Natural killer cell (primary cell): ENCODE measurements at regions not wholly inside any gene's neighbourhood (a gene's known extent, or its start where the extent isn't known, plus 50 kb on each side); places are given as distances from the start of the nearest gene placed in this dataset.

Source experiments
- ATAC-seq, 3 donors: fragments of 150-1000 bp in 2 of 3; fragments of 200-7000 bp in 1 of 3; cut with Tn5 transposase; 1 replicate in 1 of 3; 2 replicates in 2 of 3; pipeline ENCODE4 v1.10.0; 2021; ENCODE audit warnings: mild to moderate bottlenecking in 2 of 3, moderate library complexity in 2 of 3
- DNase-seq, 2 donors: peaks; one replicate each; pipeline versions ENCODE4 v3.0.0 to v3.0.0-alpha.2; 2013 to 2021; ENCODE audit warnings: mixed read lengths in 1 of 2
- H3K27ac ChIP-seq: one replicate; pipeline ENCODE4 v1.5.1; 2013; ENCODE audit warnings: mild to moderate bottlenecking, low read length
- H3K27me3 ChIP-seq: one replicate; pipeline ENCODE4 v1.6.1; 2013; ENCODE audit warnings: low read length; ENCODE audit not compliant: control insufficient read depth, insufficient read depth
- H3K36me3 ChIP-seq: one replicate; pipeline ENCODE4 v1.6.1; 2013; ENCODE audit warnings: low read length; ENCODE audit not compliant: control insufficient read depth, insufficient read depth
- H3K4me1 ChIP-seq: one replicate; pipeline ENCODE4 v1.6.1; 2013; ENCODE audit warnings: low read length; ENCODE audit not compliant: control insufficient read depth, insufficient read depth
- H3K4me3 ChIP-seq: one replicate; pipeline ENCODE4 v1.5.1; 2013; ENCODE audit warnings: low read length
- H3K9me3 ChIP-seq: one replicate; pipeline ENCODE4 v1.6.1; 2013; ENCODE audit warnings: low read length; ENCODE audit not compliant: control insufficient read depth, insufficient read depth
- H3K27ac Mint-ChIP-seq, 2 donors: one replicate each; pipeline ENCODE4 v1.8.0; 2022; ENCODE audit warnings: mild to moderate bottlenecking in 2 of 2, mixed read lengths in 2 of 2, moderate library complexity in 1 of 2
- H3K27me3 Mint-ChIP-seq, 2 donors: one replicate each; pipeline ENCODE4 v1.8.0; 2022; ENCODE audit warnings: low read depth in 2 of 2, mixed read lengths in 2 of 2
- H3K36me3 Mint-ChIP-seq: one replicate; pipeline ENCODE4 v1.8.0; 2022; ENCODE audit warnings: mixed read lengths
- H3K4me1 Mint-ChIP-seq, 2 donors: one replicate each; pipeline ENCODE4 v1.8.0; 2022; ENCODE audit warnings: mixed read lengths in 2 of 2
- H3K4me3 Mint-ChIP-seq: one replicate; pipeline ENCODE4 v1.8.0; 2022; ENCODE audit warnings: mild to moderate bottlenecking, moderate library complexity, mixed read lengths
- H3K9me3 Mint-ChIP-seq, 2 donors: one replicate each; pipeline ENCODE4 v1.8.0; 2022; ENCODE audit warnings: mixed read lengths in 2 of 2
- CTCF ChIP-seq: fragments of 200-600 bp; IDR thresholded peaks from one replicate; pipeline ENCODE4 v1.8.0; 2022; ENCODE audit warnings: antibody characterized with exemption
- WGBS: methylation state at CpG from one replicate; pipeline ENCODE4 v1.1.7; 2013; ENCODE audit warnings: missing lambda C conversion rate; ENCODE audit not compliant: insufficient coverage; 5-methylcytosine and 5-hydroxymethylcytosine counted together
- intact Hi-C: fragments of 100-400 bp; cut with micrococcal nuclease; formaldehyde crosslinking; loops from one replicate; pipeline ENCODE4 v1.14.2; 2022

GRCh38 chr20:11379257-11380011, 538.3 kb upstream of the BTBD3 start:
- H3K27ac ChIP-seq = no peak overlapping the region
- H3K9me3 ChIP-seq = no peaks in the 10 kb centered on the region
- H3K4me3 ChIP-seq = no peak overlapping the region
- ATAC-seq (no peak), DNase-seq (no peak)
- TF ChIP-seq CTCF = no peak
- H3K4me3 Mint-ChIP-seq = no peak overlapping the region
- intact Hi-C loops = no loop called here
- WGBS = 56% methylated on average over 16 of the region's 16 CpGs
- H3K4me1 Mint-ChIP-seq = no peaks in the 10 kb centered on the region
- H3K36me3 Mint-ChIP-seq = no peaks in the 10 kb centered on the region
- H3K9me3 Mint-ChIP-seq = peaks cover 10 to 12% of the 10 kb centered on the region in 2 donors
- H3K36me3 ChIP-seq = no peaks in the 10 kb centered on the region
- H3K27me3 Mint-ChIP-seq = no peaks in the 10 kb centered on the region
- no peaks in the 10 kb centered on the region for H3K4me1 ChIP-seq
- no peak overlapping the region for H3K27ac Mint-ChIP-seq
- H3K27me3 ChIP-seq = no peaks in the 10 kb centered on the region

- ATAC-seq (no peak), DNase-seq (no peak)
- Histone ChIP-seq H3K27me3 (no peaks in the 10 kb centered on the region), H3K36me3 (no peaks in the 10 kb centered on the region), H3K9me3 (no peaks in the 10 kb centered on the region), H3K4me1 (no peaks in the 10 kb centered on the region), H3K4me3 (no peak overlapping the region), H3K27ac (no peak overlapping the region)
- Mint-ChIP-seq H3K4me3 (no peak overlapping the region), H3K9me3 (peaks cover 10 to 12% of the 10 kb centered on the region in 2 donors), H3K4me1 (no peaks in the 10 kb centered on the region), H3K27me3 (no peaks in the 10 kb centered on the region), H3K27ac (no peak overlapping the region), H3K36me3 (no peaks in the 10 kb centered on the region)
- intact Hi-C loops = no loop called here
- no peak for TF ChIP-seq CTCF
- 56% methylated on average over 1 of the region's 1 CpG for WGBS
These were observed 537.4 kb upstream of the BTBD3 start for GRCh38 chr20:11380283-11380682.

- Histone ChIP-seq H3K4me1 (no peaks in the 10 kb centered on the region), H3K27ac (no peak overlapping the region), H3K27me3 (no peaks in the 10 kb centered on the region), H3K9me3 (no peaks in the 10 kb centered on the region), H3K36me3 (no peaks in the 10 kb centered on the region), H3K4me3 (no peak overlapping the region)
- ATAC-seq (no peak), DNase-seq (no peak)
- H3K9me3 Mint-ChIP-seq = peaks cover 3 to 7% of the 10 kb centered on the region in 2 donors
- 96% methylated on average over 2 of the region's 2 CpGs for WGBS
- H3K27me3 Mint-ChIP-seq = no peaks in the 10 kb centered on the region
- no peaks in the 10 kb centered on the region for H3K4me1 Mint-ChIP-seq
- intact Hi-C loops = no loop called here
- no peak overlapping the region for H3K27ac Mint-ChIP-seq
- H3K4me3 Mint-ChIP-seq = no peak overlapping the region
- TF ChIP-seq CTCF = no peak
- H3K36me3 Mint-ChIP-seq = no peaks in the 10 kb centered on the region
These were observed 530.4 kb upstream of the BTBD3 start for GRCh38 chr20:11387189-11387754.

- no peaks in the 10 kb centered on the region for H3K36me3 Mint-ChIP-seq
- no peaks in the 10 kb centered on the region for H3K4me1 ChIP-seq
- H3K4me3 ChIP-seq = no peak overlapping the region
- no peaks in the 10 kb centered on the region for H3K27me3 ChIP-seq
- H3K9me3 ChIP-seq = no peaks in the 10 kb centered on the region
- intact Hi-C loops = no loop called here
- no peaks in the 10 kb centered on the region for H3K4me1 Mint-ChIP-seq
- no peaks in the 10 kb centered on the region for H3K27me3 Mint-ChIP-seq
- ATAC-seq (no peak), DNase-seq (no peak)
- H3K27ac Mint-ChIP-seq = no peak overlapping the region
- no peak overlapping the region for H3K27ac ChIP-seq
- TF ChIP-seq CTCF = no peak
- H3K4me3 Mint-ChIP-seq = no peak overlapping the region
- H3K9me3 Mint-ChIP-seq = peaks cover 2 to 3% of the 10 kb centered on the region in 2 donors
- no peaks in the 10 kb centered on the region for H3K36me3 ChIP-seq
These were observed 528.5 kb upstream of the BTBD3 start for GRCh38 chr20:11389186-11389585.
